Suprapubic skin (tissue), 4 donors: ENCODE measurements at regions not wholly inside any gene's neighbourhood (a gene's known extent, or its start where the extent isn't known, plus 50 kb on each side); places are given as distances from the start of the nearest gene placed in this dataset.

Experiments used
- CTCF ChIP-seq, 2 donors: fragments of 200-600 bp in 1 of 2; fragments of 450-650 bp in 1 of 2; sonication (generic) in 1 of 2; IDR thresholded peaks; one replicate each; pipeline ENCODE4 v1.5.1; 2016 to 2019; ENCODE audit warnings: antibody characterized with exemption in 2 of 2, mild to moderate bottlenecking in 1 of 2, moderate library complexity in 1 of 2
- EP300 ChIP-seq: sonication (generic); formaldehyde crosslinking; IDR thresholded peaks from one replicate; pipeline ENCODE4 v1.6.1; 2017; ENCODE audit warnings: antibody characterized with exemption
- POLR2A ChIP-seq, 2 donors: fragments of 450-650 bp; IDR thresholded peaks; one replicate each; pipeline ENCODE4 v1.6.1; 2017; ENCODE audit warnings: antibody characterized with exemption in 2 of 2, mild to moderate bottlenecking in 2 of 2, moderate library complexity in 2 of 2
- POLR2AphosphoS5 ChIP-seq, 3 donors: sonication (generic); formaldehyde crosslinking; IDR thresholded peaks; one replicate each; pipeline ENCODE4 v1.6.1; 2017; ENCODE audit warnings: antibody characterized with exemption in 3 of 3

DNA sequence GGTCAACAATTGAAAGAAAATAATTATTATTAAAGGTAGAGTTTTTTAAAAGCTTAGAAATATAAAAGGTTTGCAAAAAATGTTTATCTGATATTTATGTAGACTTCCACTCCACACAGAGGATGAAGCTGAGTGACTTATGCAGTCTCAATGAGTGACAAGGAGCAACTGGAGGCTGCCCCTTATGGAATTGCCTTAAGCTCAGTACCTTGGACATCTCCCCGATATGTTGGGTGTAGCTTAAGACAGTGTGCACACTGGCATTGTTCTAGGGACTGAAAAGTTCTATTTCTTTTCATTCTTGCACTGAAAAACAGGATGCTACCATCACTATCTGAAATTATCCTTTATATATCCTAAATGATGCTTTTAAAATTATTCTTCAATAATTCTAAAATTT, 292.1 kb downstream of the PRDM5 start:
- TF ChIP-seq EP300 = no peak
- no peak for TF ChIP-seq CTCF (IDR thresholded peaks at IDR 0.05)
- no peak for TF ChIP-seq POLR2A (IDR thresholded peaks at IDR 0.05)
- no peak for TF ChIP-seq POLR2AphosphoS5 (IDR thresholded peaks at IDR 0.05)
